Testis (tissue), 2 donors: ENCODE measurements at regions not wholly inside any gene's neighbourhood (a gene's known extent, or its start where the extent isn't known, plus 50 kb on each side); places are given as distances from the start of the nearest gene placed in this dataset.

Experiments used
- DNase-seq: peaks from one replicate; pipeline ENCODE4 v3.0.0-alpha.2; 2019
- H3K27ac ChIP-seq, 2 donors: fragments of 200-600 bp; sonication (generic); one replicate each; pipeline ENCODE4 v1.5.1; 2019
- H3K27me3 ChIP-seq: fragments of 200-600 bp; sonication (generic); one replicate; pipeline ENCODE4 v1.5.1; 2019
- H3K36me3 ChIP-seq: fragments of 200-600 bp; sonication (generic); one replicate; pipeline ENCODE4 v1.5.1; 2017; ENCODE audit warnings: low read depth; ENCODE audit errors: missing control alignments
- H3K4me1 ChIP-seq: fragments of 200-600 bp; sonication (generic); one replicate; pipeline ENCODE4 v1.5.1; 2019
- H3K4me3 ChIP-seq, 2 donors: fragments of 200-600 bp; sonication (generic); one replicate each; pipeline ENCODE4 v1.5.1; 2017 to 2019
- H3K9me3 ChIP-seq: fragments of 200-600 bp; sonication (generic); one replicate; pipeline ENCODE4 v1.5.1; 2017
- CTCF ChIP-seq, 3 experiments: fragments of 450-650 bp in 2 of 3; fragments of 200-600 bp in 1 of 3; sonication (generic) in 1 of 3; IDR thresholded peaks; one replicate each; pipeline ENCODE4 v1.5.1; 2016 to 2019; ENCODE audit warnings: antibody characterized with exemption in 3 of 3, mild to moderate bottlenecking in 2 of 3, moderate library complexity in 1 of 3
- POLR2A ChIP-seq: fragments of 450-650 bp; IDR thresholded peaks from one replicate; pipeline ENCODE4 v1.6.1; 2017; ENCODE audit warnings: antibody characterized with exemption, mild to moderate bottlenecking, moderate library complexity
- WGBS, 2 donors: methylation state at CpG; one replicate each; pipeline ENCODE4 v1.1.5; 2018; 5-methylcytosine and 5-hydroxymethylcytosine counted together
- intact Hi-C: fragments of 100-400 bp; cut with DNase I; formaldehyde crosslinking; loops from one replicate; pipeline ENCODE4 v1.15.1; 2023; ENCODE audit warnings: low total_unique reads

GRCh38 chr6:47379328-47379727 lies 69.6 kb upstream of the TNFRSF21 start:
- no peaks in the 10 kb centered on the region for H3K9me3 ChIP-seq
- no peak for DNase-seq
- no peaks in the 10 kb centered on the region for H3K27me3 ChIP-seq
- intact Hi-C loops, result no loop called here
- no peak overlapping the region for H3K4me3 ChIP-seq
- no peaks in the 10 kb centered on the region for H3K4me1 ChIP-seq
- H3K36me3 ChIP-seq, result no peaks in the 10 kb centered on the region
- TF ChIP-seq POLR2A, result no peak
- TF ChIP-seq CTCF (IDR thresholded peaks at IDR 0.05), result no peak
- 90 to 92% methylated on average over 2 of the region's 2 CpGs for WGBS, 2 donors
- H3K27ac ChIP-seq, result no peak overlapping the region

- WGBS, 2 donors, result 66 to 90% methylated on average over 5 of the region's 5 CpGs
- H3K4me1 ChIP-seq, result no peaks in the 10 kb centered on the region
- TF ChIP-seq POLR2A (no peak), CTCF (IDR thresholded peaks at IDR 0.05) (no peak)
- no peaks in the 10 kb centered on the region for H3K27me3 ChIP-seq
- intact Hi-C loops, result no loop called here
- no peak overlapping the region for H3K27ac ChIP-seq
- H3K4me3 ChIP-seq, result no peak overlapping the region
- DNase-seq, result no peak
- H3K9me3 ChIP-seq, result no peaks in the 10 kb centered on the region
- H3K36me3 ChIP-seq, result no peaks in the 10 kb centered on the region
Observed at GRCh38 chr6:47380251-47380650, 70.5 kb upstream of the TNFRSF21 start.

GRCh38 chr6:47381036-47381435 lies 71.3 kb upstream of the TNFRSF21 start:
- intact Hi-C loops, result no loop called here
- no peak for TF ChIP-seq CTCF (IDR thresholded peaks at IDR 0.05)
- TF ChIP-seq POLR2A, result no peak
- no peak overlapping the region for H3K27ac ChIP-seq
- no peaks in the 10 kb centered on the region for H3K9me3 ChIP-seq
- H3K4me3 ChIP-seq, result no peak overlapping the region
- 82 to 87% methylated on average over 2 of the region's 2 CpGs for WGBS, 2 donors
- no peaks in the 10 kb centered on the region for H3K36me3 ChIP-seq
- H3K4me1 ChIP-seq, result no peaks in the 10 kb centered on the region
- H3K27me3 ChIP-seq, result no peaks in the 10 kb centered on the region
- no peak for DNase-seq

GRCh38 chr6:47383360-47383759 lies 73.7 kb upstream of the TNFRSF21 start:
- no peaks in the 10 kb centered on the region for H3K9me3 ChIP-seq
- H3K36me3 ChIP-seq, result no peaks in the 10 kb centered on the region
- no peaks in the 10 kb centered on the region for H3K4me1 ChIP-seq
- no peak overlapping the region for H3K27ac ChIP-seq
- 93 to 100% methylated on average over 1 of the region's 1 CpG for WGBS, 2 donors
- TF ChIP-seq POLR2A (no peak), CTCF (IDR thresholded peaks at IDR 0.05) (no peak)
- intact Hi-C loops, result no loop called here
- no peaks in the 10 kb centered on the region for H3K27me3 ChIP-seq
- H3K4me3 ChIP-seq, result no peak overlapping the region
- no peak for DNase-seq

- Histone ChIP-seq H3K4me1 (no peaks in the 10 kb centered on the region), H3K4me3 (no peak overlapping the region), H3K9me3 (no peaks in the 10 kb centered on the region), H3K27me3 (no peaks in the 10 kb centered on the region), H3K27ac (no peak overlapping the region), H3K36me3 (no peaks in the 10 kb centered on the region)
- TF ChIP-seq CTCF (IDR thresholded peaks at IDR 0.05) (no peak), POLR2A (no peak)
- intact Hi-C loops, result no loop called here
- no peak for DNase-seq
Observed at GRCh38 chr6:47391675-47392074, 82.0 kb upstream of the TNFRSF21 start.
